Upper lobe of left lung (tissue), 4 donors: ENCODE measurements at regions not wholly inside any gene's neighbourhood (a gene's known extent, or its start where the extent isn't known, plus 50 kb on each side); places are given as distances from the start of the nearest gene placed in this dataset.

ENCODE experiments used
- POLR2AphosphoS5 ChIP-seq, 2 donors: sonication (generic); formaldehyde crosslinking; IDR thresholded peaks; one replicate each; pipeline ENCODE4 v1.5.1; 2017; ENCODE audit warnings: antibody characterized with exemption in 2 of 2
- TF ChIP-seq, protein P1 (sequence below), 6 experiments: fragments of 450-650 bp in 4 of 6; fragments of 200-600 bp in 2 of 6; sonication (generic) in 2 of 6; IDR thresholded peaks; one replicate each; pipeline ENCODE4 v1.5.1; 2016 to 2019; ENCODE audit warnings: antibody characterized with exemption in 6 of 6

DNA sequence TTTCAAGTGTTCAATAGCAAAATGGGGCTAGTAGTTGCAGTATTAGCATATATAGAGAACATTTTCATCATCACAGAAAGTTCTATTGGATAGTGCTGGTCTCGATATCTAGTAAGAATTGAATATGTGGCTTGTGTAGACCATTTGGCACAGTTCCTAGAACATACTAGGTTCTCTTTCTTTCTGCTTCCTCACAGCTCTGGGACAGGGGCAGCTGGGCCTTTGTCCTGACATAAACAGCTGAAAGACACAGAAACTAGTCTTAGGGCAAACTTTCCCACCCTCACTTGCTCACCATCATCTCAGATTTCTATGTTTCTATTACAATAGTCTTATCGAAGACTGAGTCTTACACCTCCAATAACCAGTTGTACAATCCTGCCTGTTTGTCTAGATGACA lies 63.7 kb upstream of the DLG1 start:
- TF ChIP-seq, protein P1, sequence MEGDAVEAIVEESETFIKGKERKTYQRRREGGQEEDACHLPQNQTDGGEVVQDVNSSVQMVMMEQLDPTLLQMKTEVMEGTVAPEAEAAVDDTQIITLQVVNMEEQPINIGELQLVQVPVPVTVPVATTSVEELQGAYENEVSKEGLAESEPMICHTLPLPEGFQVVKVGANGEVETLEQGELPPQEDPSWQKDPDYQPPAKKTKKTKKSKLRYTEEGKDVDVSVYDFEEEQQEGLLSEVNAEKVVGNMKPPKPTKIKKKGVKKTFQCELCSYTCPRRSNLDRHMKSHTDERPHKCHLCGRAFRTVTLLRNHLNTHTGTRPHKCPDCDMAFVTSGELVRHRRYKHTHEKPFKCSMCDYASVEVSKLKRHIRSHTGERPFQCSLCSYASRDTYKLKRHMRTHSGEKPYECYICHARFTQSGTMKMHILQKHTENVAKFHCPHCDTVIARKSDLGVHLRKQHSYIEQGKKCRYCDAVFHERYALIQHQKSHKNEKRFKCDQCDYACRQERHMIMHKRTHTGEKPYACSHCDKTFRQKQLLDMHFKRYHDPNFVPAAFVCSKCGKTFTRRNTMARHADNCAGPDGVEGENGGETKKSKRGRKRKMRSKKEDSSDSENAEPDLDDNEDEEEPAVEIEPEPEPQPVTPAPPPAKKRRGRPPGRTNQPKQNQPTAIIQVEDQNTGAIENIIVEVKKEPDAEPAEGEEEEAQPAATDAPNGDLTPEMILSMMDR (IDR thresholded peaks at IDR 0.05): no peak
- no peak for TF ChIP-seq POLR2AphosphoS5 (IDR thresholded peaks at IDR 0.05)
